ENCODE measurements at regions not wholly inside any gene's neighbourhood (a gene's known extent, or its start where the extent isn't known, plus 50 kb on each side); places are given as distances from the start of the nearest gene placed in this dataset.

DNA sequence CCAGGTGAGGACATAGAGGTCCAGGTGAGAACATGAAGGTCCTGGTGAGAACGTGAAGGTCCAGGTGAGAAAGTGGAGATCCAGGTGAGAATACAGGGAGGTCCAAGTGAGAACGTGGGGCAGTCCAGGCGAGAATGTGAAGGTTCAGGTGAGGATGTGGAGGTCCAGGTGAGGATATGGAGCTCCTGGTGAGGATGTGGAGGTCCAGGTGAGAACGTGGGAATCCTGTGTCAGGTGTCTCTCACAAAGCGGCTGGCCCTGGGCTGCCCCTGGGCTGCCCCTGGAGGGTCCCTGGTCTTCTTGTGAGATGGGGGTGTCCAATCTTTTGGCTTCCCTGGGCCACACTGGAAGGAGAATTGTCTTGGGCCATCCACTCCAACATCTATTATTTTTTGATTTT is 133.4 kb downstream of the MRPL36 start:
- ChIA-PET RAD21 (ENCODE audit: unreplicated experiment) (no interaction called here), POLR2A (no interaction called here)

More for the DNA sequence above, 133.4 kb downstream of the MRPL36 start:
- Histone ChIP-seq H3K36me3 (ENCODE audit: control insufficient read depth in 2 of 2, insufficient read depth in 2 of 2, low read length in 1 of 2) (no peaks in the 10 kb centered on the region), H2AFZ (ENCODE audit: control insufficient read depth, low read depth, low read length) (no peak overlapping the region), H3K4me2 (ENCODE audit: control insufficient read depth, insufficient read depth) (no peak overlapping the region), H3K9me3 (replicated peaks; ENCODE audit: control insufficient read depth, insufficient read depth, low read length) (no peaks in the 10 kb centered on the region), H3K27ac (ENCODE audit: control insufficient read depth, insufficient read depth) (no peak overlapping the region), H3K4me3 (no peak overlapping the region), H3K79me2 (ENCODE audit: control insufficient read depth, insufficient read depth, low read length) (no peaks in the 10 kb centered on the region), H3K9ac (ENCODE audit: control insufficient read depth, insufficient read depth, low read length) (no peak overlapping the region), H3K27me3 (replicated peaks in 1 of 2; ENCODE audit: control insufficient read depth in 2 of 2, insufficient read depth in 2 of 2, low read length in 1 of 2) (peaks cover 6% of the 10 kb centered on the region in 2 experiments; a peak in 3 of 4 replicates), H3K4me1 (ENCODE audit: control insufficient read depth, insufficient read depth, low read length) (no peaks in the 10 kb centered on the region), H4K20me1 (ENCODE audit: control insufficient read depth, insufficient read depth) (no peaks in the 10 kb centered on the region)
- DNase-seq (ENCODE audit: low read depth, low spot score) (no peak), FAIRE-seq (no peak), ATAC-seq (no peak)
- intact Hi-C loops (cut with micrococcal nuclease; ENCODE audit: unreplicated experiment): no loop called here
- CTCF ChIA-PET: no interaction called here
- TF ChIP-seq RAD21 (IDR thresholded peaks at IDR 0.05; ENCODE audit: insufficient read depth, low read depth, low read length) (no peak), SUPT20H (IDR thresholded peaks at IDR 0.05; ENCODE audit: borderline replicate concordance, control insufficient read depth, low read depth, low read length) (no peak), CEBPZ (IDR thresholded peaks at IDR 0.05; ENCODE audit: low read depth, low read length) (no peak), SIX5 (IDR thresholded peaks at IDR 0.05; ENCODE audit: low read depth, low read length, severe bottlenecking) (no peak), BRCA1 (IDR thresholded peaks at IDR 0.05; ENCODE audit: low read depth, low read length) (no peak), SIN3A (IDR thresholded peaks at IDR 0.05; ENCODE audit: low read depth, low read length) (no peak), NFXL1 (IDR thresholded peaks at IDR 0.05; ENCODE audit: borderline replicate concordance) (no peak), CHD4 (IDR thresholded peaks at IDR 0.05) (no peak), CHD1 (IDR thresholded peaks at IDR 0.05; ENCODE audit: low read depth, low read length) (no peak), SP1 (IDR thresholded peaks at IDR 0.05; ENCODE audit: low read depth, low read length) (no peak), SUZ12 (IDR thresholded peaks at IDR 0.05; ENCODE audit: unreplicated experiment) (no peak), PML (IDR thresholded peaks at IDR 0.05; ENCODE audit: low read length) (no peak), E4F1 (IDR thresholded peaks at IDR 0.05; ENCODE audit: borderline replicate concordance, partially characterized antibody) (no peak), IKZF1 (conservative IDR thresholded peaks at IDR 0.05) (no peak), TCF12 (IDR thresholded peaks at IDR 0.05; ENCODE audit: low read depth, low read length) (no peak), SREBF2 (IDR thresholded peaks at IDR 0.05; ENCODE audit: low read length) (no peak), BCL11A (IDR thresholded peaks at IDR 0.05; ENCODE audit: low read depth, low read length) (no peak)
- TF ChIP-seq, protein P1, sequence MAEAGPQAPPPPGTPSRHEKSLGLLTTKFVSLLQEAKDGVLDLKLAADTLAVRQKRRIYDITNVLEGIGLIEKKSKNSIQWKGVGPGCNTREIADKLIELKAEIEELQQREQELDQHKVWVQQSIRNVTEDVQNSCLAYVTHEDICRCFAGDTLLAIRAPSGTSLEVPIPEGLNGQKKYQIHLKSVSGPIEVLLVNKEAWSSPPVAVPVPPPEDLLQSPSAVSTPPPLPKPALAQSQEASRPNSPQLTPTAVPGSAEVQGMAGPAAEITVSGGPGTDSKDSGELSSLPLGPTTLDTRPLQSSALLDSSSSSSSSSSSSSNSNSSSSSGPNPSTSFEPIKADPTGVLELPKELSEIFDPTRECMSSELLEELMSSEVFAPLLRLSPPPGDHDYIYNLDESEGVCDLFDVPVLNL (IDR thresholded peaks at IDR 0.05; ENCODE audit: low read depth, low read length): no peak
- SMC1A ChIA-PET (ENCODE audit: uncharacterized antibody, unreplicated experiment): no interaction called here
- no TSS peak for BruUV-seq (replicated peaks)
- in situ Hi-C loops (cut with MboI): no loop called here
- 33% methylated on average over 5 of the region's 5 CpGs for WGBS (ENCODE audit: insufficient coverage, insufficient replicate concordance, low lambda C conversion rate, missing lambda C conversion rate)

All from GM12878 (cell line).